ENCODE measurements at regions not wholly inside any gene's neighbourhood (a gene's known extent, or its start where the extent isn't known, plus 50 kb on each side); places are given as distances from the start of the nearest gene placed in this dataset.

- Histone ChIP-seq H3K9me3 (no peaks in the 10 kb centered on the region), H3K36me3 (ENCODE audit: insufficient read depth in 1 of 2, low read depth in 1 of 2) (no peaks in the 10 kb centered on the region), H3K27me3 (ENCODE audit: insufficient read depth in 3 of 3, low read length in 2 of 3) (no peaks in the 10 kb centered on the region), H3K27ac (peak overlapping the region; percentile 87), H3K4me3 (peak overlapping the region; percentile 65), H3K4me1 (no peaks in the 10 kb centered on the region)
- 47 to 91% (median 89%) methylated on average over 9 of the region's 9 CpGs for WGBS, 3 donors
- peak in 3 of 4 donors; percentile 39 to 54 (median 43) for ATAC-seq
- no peak for DNase-seq
- no peak for TF ChIP-seq CTCF (IDR thresholded peaks at IDR 0.05)
- intact Hi-C loops (cut with DNase I) = loop anchor here in 1 of 2 donors (5.0 kb wide), 1 partner anchor 39 kb away; no protein-coding TSS in a partner anchor
These were observed 231.3 kb upstream of the STK26 start for GRCh38 chrX:131791608-131792355.

- peak overlapping the region; percentile 65 for H3K4me3 ChIP-seq
- peak; percentile 82 to 91 for DNase-seq
- peak; percentile 58 for TF ChIP-seq CTCF (IDR thresholded peaks at IDR 0.05)
- 47 to 97% (median 90%) methylated on average over 13 of the region's 13 CpGs for WGBS, 3 donors
- peak; percentile 90 to 93 (median 92) for ATAC-seq
- intact Hi-C loops (cut with DNase I) = loop anchor here in 1 of 2 donors (5.0 kb wide), 1 partner anchor 40 kb away; no protein-coding TSS in a partner anchor
- no peaks in the 10 kb centered on the region for H3K4me1 ChIP-seq
- H3K27me3 ChIP-seq (ENCODE audit: insufficient read depth in 3 of 3, low read length in 2 of 3) = no peaks in the 10 kb centered on the region
- H3K36me3 ChIP-seq (ENCODE audit: insufficient read depth in 1 of 2, low read depth in 1 of 2) = no peaks in the 10 kb centered on the region
- no peaks in the 10 kb centered on the region for H3K9me3 ChIP-seq
- peak overlapping the region; percentile 87 for H3K27ac ChIP-seq
These were observed 230.7 kb upstream of the STK26 start for GRCh38 chrX:131792356-131792749.

- ATAC-seq (peak; percentile 86 to 91 (median 88)), DNase-seq (peak; percentile 82 to 87)
- TF ChIP-seq CTCF (IDR thresholded peaks at IDR 0.05) = peak; percentile 53
- intact Hi-C loops (cut with DNase I) = loop anchor here in 1 of 2 donors (5.0 kb wide), 1 partner anchor 41 kb away; no protein-coding TSS in a partner anchor
- Histone ChIP-seq H3K4me3 (peak overlapping the region; percentile 65), H3K27ac (peak overlapping the region; percentile 87), H3K9me3 (no peaks in the 10 kb centered on the region), H3K4me1 (no peaks in the 10 kb centered on the region), H3K36me3 (ENCODE audit: insufficient read depth in 1 of 2, low read depth in 1 of 2) (no peaks in the 10 kb centered on the region), H3K27me3 (ENCODE audit: insufficient read depth in 3 of 3, low read length in 2 of 3) (no peaks in the 10 kb centered on the region)
- 48 to 79% (median 76%) methylated on average over 15 of the region's 15 CpGs for WGBS, 3 donors
These were observed 230.2 kb upstream of the STK26 start for GRCh38 chrX:131792789-131793462.

GRCh38 chrX:131795442-131796229 is 227.5 kb upstream of the STK26 start:
- 57 to 96% (median 90%) methylated on average over 25 to 44 of the region's 44 CpGs for WGBS, 3 donors
- Histone ChIP-seq H3K27me3 (ENCODE audit: insufficient read depth in 3 of 3, low read length in 2 of 3) (no peaks in the 10 kb centered on the region), H3K4me3 (peak overlapping the region; percentile 55), H3K4me1 (no peaks in the 10 kb centered on the region), H3K36me3 (ENCODE audit: insufficient read depth in 1 of 2, low read depth in 1 of 2) (no peaks in the 10 kb centered on the region), H3K9me3 (no peaks in the 10 kb centered on the region), H3K27ac (no peak overlapping the region)
- no peak for DNase-seq
- peak in 1 of 4 donors; percentile 27 for ATAC-seq
- intact Hi-C loops (cut with DNase I) = no loop called here
- no peak for TF ChIP-seq CTCF (IDR thresholded peaks at IDR 0.05)
